BLaER1 treated with 17β-estradiol and CSF1 and Interleukin-3, amounts not matched to agents 10 nM and 100 nM (cell line): ENCODE measurements at regions not wholly inside any gene's neighbourhood (a gene's known extent, or its start where the extent isn't known, plus 50 kb on each side); places are given as distances from the start of the nearest gene placed in this dataset.

Experiments
- H3K27ac ChIP-seq, 11 experiments: shearing (Covaris generic); formaldehyde crosslinking; 2 replicates each; pipeline ENCODE4 v1.8.1; 2022
- H3K27me3 ChIP-seq, 11 experiments: shearing (Covaris generic); formaldehyde crosslinking; 2 replicates each; pipeline ENCODE4 v1.8.1; 2022
- H3K36me3 ChIP-seq, 11 experiments: shearing (Covaris generic); formaldehyde crosslinking; 2 replicates each; pipeline ENCODE4 v1.8.1; 2022
- H3K4me1 ChIP-seq, 10 experiments: shearing (Covaris generic); formaldehyde crosslinking; 2 replicates each; pipeline ENCODE4 v1.8.1; 2022
- H3K4me2 ChIP-seq, 11 experiments: shearing (Covaris generic); formaldehyde crosslinking; 2 replicates each; pipeline ENCODE4 v1.8.1; 2022
- H3K4me3 ChIP-seq, 10 experiments: shearing (Covaris generic); formaldehyde crosslinking; 2 replicates each; pipeline ENCODE4 v1.8.1; 2022
- H3K9ac ChIP-seq, 11 experiments: shearing (Covaris generic); formaldehyde crosslinking; 2 replicates each; pipeline ENCODE4 v1.8.1; 2022
- H3K9me3 ChIP-seq, 11 experiments: shearing (Covaris generic); formaldehyde crosslinking; replicated peaks in 1 of 11; 2 replicates each; pipeline ENCODE4 v1.8.1; 2022
- H4K20me1 ChIP-seq, 11 experiments: shearing (Covaris generic); formaldehyde crosslinking; 2 replicates each; pipeline ENCODE4 v1.8.1; 2022
- Cebpa-rat ChIP-seq, 11 experiments: shearing (Covaris generic); IDR thresholded peaks; 2 replicates each; pipeline ENCODE4 v1.8.1; 2022

DNA sequence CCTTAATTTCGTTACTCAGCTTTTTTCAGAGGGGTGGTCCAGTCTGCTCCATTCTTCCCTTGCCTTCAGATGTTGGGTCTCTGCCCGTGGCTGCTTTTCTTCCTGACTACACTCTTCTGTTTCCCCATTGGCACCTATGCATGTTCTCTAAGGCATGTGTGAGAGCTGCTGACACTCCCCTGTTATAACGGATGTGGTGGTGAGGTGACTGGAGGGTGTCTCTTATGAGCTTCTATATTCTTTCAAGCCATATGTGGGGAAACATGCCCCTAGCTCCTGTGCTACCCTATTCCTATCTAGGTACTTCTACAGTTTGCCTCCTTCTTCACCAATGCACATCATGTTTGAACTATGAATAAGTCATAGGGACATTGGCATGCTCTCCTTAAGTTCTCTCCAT, 643.2 kb downstream of the RPL10L start:
- H3K27me3 ChIP-seq: no peaks in the 10 kb centered on the region
- H3K36me3 ChIP-seq: 0 out of 22 replicates have a peak, but pooled peaks cover 0 to 4% (median 0%) of the 10 kb centered on the region in 11 experiments
- no peak overlapping the region for H3K4me3 ChIP-seq
- peaks cover 13 to 24% (median 18%) of the 10 kb centered on the region in 11 experiments for H3K9me3 ChIP-seq
- no peak overlapping the region for H3K27ac ChIP-seq
- no peaks in the 10 kb centered on the region for H4K20me1 ChIP-seq
- H3K4me2 ChIP-seq: no peak overlapping the region
- no peaks in the 10 kb centered on the region for H3K4me1 ChIP-seq
- no peak for TF ChIP-seq Cebpa-rat (IDR thresholded peaks at IDR 0.05)
- H3K9ac ChIP-seq: no peak overlapping the region

DNA sequence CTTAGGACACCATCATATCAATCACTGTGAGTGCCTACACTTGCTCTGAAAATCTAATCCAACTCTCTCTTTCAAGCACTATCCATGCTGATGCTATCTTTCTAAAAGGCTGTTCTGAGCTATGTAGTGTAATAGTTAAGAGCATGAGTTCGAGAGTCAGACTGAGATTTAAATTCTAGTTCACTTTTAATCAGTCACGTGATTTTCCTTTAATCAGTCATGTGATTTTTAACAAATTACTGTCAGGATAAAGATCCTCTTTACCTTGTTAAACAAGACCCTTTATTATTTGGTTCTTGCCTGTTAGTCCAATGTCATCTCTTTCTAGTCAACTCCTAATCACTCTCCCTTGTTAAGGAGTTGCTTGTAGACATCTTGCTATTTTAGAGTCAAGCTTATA, 653.0 kb downstream of the RPL10L start:
- Histone ChIP-seq H3K4me3 (no peak overlapping the region), H3K27ac (no peak overlapping the region), H3K36me3 (no peaks in the 10 kb centered on the region), H3K4me1 (no peaks in the 10 kb centered on the region), H3K4me2 (no peak overlapping the region), H3K27me3 (no peaks in the 10 kb centered on the region), H4K20me1 (no peaks in the 10 kb centered on the region), H3K9ac (no peak overlapping the region), H3K9me3 (no peaks in the 10 kb centered on the region)
- TF ChIP-seq Cebpa-rat (IDR thresholded peaks at IDR 0.05): no peak

DNA sequence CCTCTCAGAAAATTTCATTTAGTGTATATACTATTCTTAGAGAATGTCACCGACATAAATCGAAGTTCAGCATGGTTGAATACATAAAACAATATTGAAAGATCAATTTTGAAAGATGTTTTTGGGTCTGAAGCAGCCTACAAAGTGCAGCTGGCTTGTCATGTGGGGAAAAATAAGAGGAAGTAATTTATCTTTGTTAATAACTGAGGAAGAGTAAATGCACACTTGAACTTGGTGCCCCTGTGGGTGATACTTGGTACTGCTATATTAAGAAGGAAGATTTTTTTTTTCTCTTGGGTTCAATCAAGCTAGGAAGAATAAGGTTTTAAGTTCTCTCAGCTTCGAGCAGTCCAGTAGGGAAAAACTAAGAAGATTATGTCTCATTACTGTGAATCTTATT, 661.3 kb downstream of the RPL10L start:
- Histone ChIP-seq H3K27ac (no peak overlapping the region), H3K4me3 (no peak overlapping the region), H4K20me1 (no peaks in the 10 kb centered on the region), H3K4me2 (no peak overlapping the region), H3K36me3 (no peaks in the 10 kb centered on the region), H3K9ac (no peak overlapping the region), H3K9me3 (no peaks in the 10 kb centered on the region), H3K27me3 (no peaks in the 10 kb centered on the region), H3K4me1 (no peaks in the 10 kb centered on the region)
- no peak for TF ChIP-seq Cebpa-rat (IDR thresholded peaks at IDR 0.05)

DNA sequence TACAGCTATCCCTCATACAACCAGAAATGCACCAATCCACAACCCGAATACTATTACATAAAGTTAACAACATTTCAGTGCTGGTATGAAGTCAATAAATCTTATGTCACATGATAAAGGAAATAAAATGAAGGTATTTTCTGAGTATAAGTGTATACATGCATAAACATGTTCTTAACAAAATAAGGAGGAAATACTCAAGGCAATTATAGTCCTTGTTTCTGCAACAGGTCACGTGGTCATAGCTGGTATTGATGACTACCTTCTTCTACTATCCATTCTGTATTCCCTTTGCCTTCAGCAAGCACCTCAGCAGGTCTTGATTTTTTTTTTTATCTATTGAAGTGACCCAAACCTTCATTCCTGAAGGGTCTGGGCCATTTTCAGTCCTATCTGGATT, 675.6 kb downstream of the RPL10L start:
- no peak overlapping the region for H3K9ac ChIP-seq
- no peaks in the 10 kb centered on the region for H3K4me1 ChIP-seq
- no peak overlapping the region for H3K4me2 ChIP-seq
- H3K27ac ChIP-seq: no peak overlapping the region
- no peaks in the 10 kb centered on the region for H4K20me1 ChIP-seq
- no peaks in the 10 kb centered on the region for H3K9me3 ChIP-seq
- TF ChIP-seq Cebpa-rat (IDR thresholded peaks at IDR 0.05): no peak
- H3K4me3 ChIP-seq: no peak overlapping the region
- no peaks in the 10 kb centered on the region for H3K36me3 ChIP-seq
- no peaks in the 10 kb centered on the region for H3K27me3 ChIP-seq

- no peak overlapping the region for H3K4me3 ChIP-seq
- TF ChIP-seq Cebpa-rat (IDR thresholded peaks at IDR 0.05): no peak
- no peak overlapping the region for H3K4me2 ChIP-seq
- H3K27me3 ChIP-seq: no peaks in the 10 kb centered on the region
- no peak overlapping the region for H3K27ac ChIP-seq
- peaks cover 0 to 9% (median 0%) of the 10 kb centered on the region in 11 experiments; a peak in 4 of 22 replicates for H3K9me3 ChIP-seq
- no peaks in the 10 kb centered on the region for H3K4me1 ChIP-seq
- no peaks in the 10 kb centered on the region for H3K36me3 ChIP-seq
- H3K9ac ChIP-seq: no peak overlapping the region
- no peaks in the 10 kb centered on the region for H4K20me1 ChIP-seq
Observed at GRCh38 chr14:45972416-45972815, 679.2 kb downstream of the RPL10L start.

DNA sequence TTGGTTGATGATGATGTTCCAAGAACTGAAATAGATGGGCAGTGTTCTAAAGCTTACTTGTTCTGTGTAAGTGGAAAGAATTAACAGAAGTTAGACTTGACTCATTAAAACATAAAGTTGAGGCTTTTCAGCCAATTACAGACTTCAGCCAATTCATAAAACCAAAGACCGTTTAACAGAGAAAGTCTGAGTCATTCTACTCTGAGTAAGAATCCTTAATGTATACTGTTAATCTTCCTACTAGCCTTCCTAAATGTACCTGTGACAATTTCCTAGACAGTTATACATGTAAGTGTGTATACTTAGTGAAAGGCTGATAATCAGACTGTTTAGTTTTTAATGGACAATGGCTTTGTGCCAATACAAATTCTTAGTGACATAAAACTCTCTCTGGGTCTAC, 681.0 kb downstream of the RPL10L start:
- no peak overlapping the region for H3K27ac ChIP-seq
- no peak overlapping the region for H3K9ac ChIP-seq
- no peak overlapping the region for H3K4me2 ChIP-seq
- H3K9me3 ChIP-seq: peaks cover 0 to 10% (median 0%) of the 10 kb centered on the region in 11 experiments; a peak in 4 of 22 replicates
- no peaks in the 10 kb centered on the region for H3K27me3 ChIP-seq
- H4K20me1 ChIP-seq: no peaks in the 10 kb centered on the region
- no peaks in the 10 kb centered on the region for H3K4me1 ChIP-seq
- H3K36me3 ChIP-seq: no peaks in the 10 kb centered on the region
- no peak for TF ChIP-seq Cebpa-rat (IDR thresholded peaks at IDR 0.05)
- no peak overlapping the region for H3K4me3 ChIP-seq

DNA sequence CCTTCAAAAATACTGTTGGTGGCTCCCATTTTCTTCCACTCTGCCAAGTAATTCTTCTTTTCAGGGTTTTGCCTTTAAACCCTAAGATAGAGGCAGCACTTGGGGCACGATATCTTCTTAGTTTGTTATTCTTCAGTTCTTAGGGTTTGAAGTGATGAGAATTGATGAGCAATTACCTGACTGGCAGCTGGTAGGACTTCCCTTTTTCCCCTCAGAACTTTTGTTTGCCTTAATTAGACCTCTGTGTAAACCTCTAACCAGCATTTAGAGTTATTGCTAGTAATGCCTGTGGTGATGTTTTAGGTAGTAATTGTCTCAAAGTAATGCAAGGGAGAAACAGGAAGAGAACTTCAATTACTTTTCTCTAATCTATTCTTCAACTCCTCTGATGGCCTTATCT, 683.5 kb downstream of the RPL10L start:
- Histone ChIP-seq H3K4me2 (no peak overlapping the region), H4K20me1 (no peaks in the 10 kb centered on the region), H3K4me3 (no peak overlapping the region), H3K27ac (no peak overlapping the region), H3K36me3 (no peaks in the 10 kb centered on the region), H3K9me3 (peaks cover 0 to 10% (median 0%) of the 10 kb centered on the region in 11 experiments; a peak in 4 of 22 replicates), H3K27me3 (no peaks in the 10 kb centered on the region), H3K9ac (no peak overlapping the region), H3K4me1 (peaks cover 0 to 2% (median 0%) of the 10 kb centered on the region in 10 experiments; a peak in 1 of 20 replicates)
- TF ChIP-seq Cebpa-rat (IDR thresholded peaks at IDR 0.05): no peak

DNA sequence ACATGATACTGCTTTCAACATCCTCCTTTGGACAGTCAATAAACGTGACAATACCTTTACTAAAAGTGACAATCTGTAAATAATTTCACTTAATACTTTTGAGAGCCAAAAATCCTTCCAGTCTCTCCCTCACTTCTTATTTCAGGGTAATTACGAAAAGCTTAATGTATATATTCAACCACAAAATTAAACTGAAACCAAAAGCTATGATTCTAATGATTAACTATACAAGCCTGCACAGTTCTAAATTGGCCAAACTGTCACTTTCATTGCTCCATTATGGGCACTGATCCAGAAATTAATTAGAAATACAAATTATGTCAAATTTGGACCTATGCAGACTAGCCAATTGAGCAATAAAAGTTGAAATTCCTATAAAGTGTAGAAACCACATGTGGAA, 696.5 kb upstream of the MIS18BP1 start:
- Histone ChIP-seq H3K27me3 (no peaks in the 10 kb centered on the region), H3K4me2 (no peak overlapping the region), H3K36me3 (no peaks in the 10 kb centered on the region), H4K20me1 (no peaks in the 10 kb centered on the region), H3K4me3 (no peak overlapping the region), H3K9ac (no peak overlapping the region), H3K4me1 (no peaks in the 10 kb centered on the region), H3K27ac (no peak overlapping the region), H3K9me3 (no peaks in the 10 kb centered on the region)
- TF ChIP-seq Cebpa-rat (IDR thresholded peaks at IDR 0.05): no peak

DNA sequence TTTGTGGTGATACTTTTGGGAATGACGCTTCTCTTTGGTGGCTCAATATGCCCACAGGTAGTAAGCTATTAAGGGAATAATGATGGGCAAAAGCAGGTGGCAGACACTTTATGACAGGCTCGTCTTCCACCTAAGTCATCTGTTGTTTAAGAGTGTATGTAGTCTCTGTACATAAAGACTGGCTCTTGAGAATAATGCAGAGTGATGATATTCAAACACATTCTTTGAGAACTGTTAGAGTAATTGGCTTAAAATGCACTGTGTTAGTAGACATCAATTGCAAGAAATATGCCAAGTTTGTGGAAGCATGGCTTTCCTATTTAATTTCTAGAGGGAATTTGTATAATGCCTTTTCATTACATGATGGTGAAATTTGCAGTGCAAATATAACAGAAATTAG, 694.8 kb upstream of the MIS18BP1 start:
- no peak overlapping the region for H3K4me3 ChIP-seq
- no peaks in the 10 kb centered on the region for H3K36me3 ChIP-seq
- no peak overlapping the region for H3K27ac ChIP-seq
- H4K20me1 ChIP-seq: no peaks in the 10 kb centered on the region
- H3K4me2 ChIP-seq: no peak overlapping the region
- no peaks in the 10 kb centered on the region for H3K27me3 ChIP-seq
- TF ChIP-seq Cebpa-rat (IDR thresholded peaks at IDR 0.05): no peak
- H3K9me3 ChIP-seq: no peaks in the 10 kb centered on the region
- H3K9ac ChIP-seq: no peak overlapping the region
- H3K4me1 ChIP-seq: no peaks in the 10 kb centered on the region

- Histone ChIP-seq H3K27me3 (no peaks in the 10 kb centered on the region), H3K4me1 (no peaks in the 10 kb centered on the region), H4K20me1 (no peaks in the 10 kb centered on the region), H3K9me3 (no peaks in the 10 kb centered on the region), H3K36me3 (no peaks in the 10 kb centered on the region), H3K27ac (no peak overlapping the region), H3K9ac (no peak overlapping the region), H3K4me3 (no peak overlapping the region), H3K4me2 (no peak overlapping the region)
- TF ChIP-seq Cebpa-rat (IDR thresholded peaks at IDR 0.05): no peak
Observed at GRCh38 chr14:45946251-45946650, 693.2 kb upstream of the MIS18BP1 start.
